KMS-11 (cell line): ENCODE measurements at regions not wholly inside any gene's neighbourhood (a gene's known extent, or its start where the extent isn't known, plus 50 kb on each side); places are given as distances from the start of the nearest gene placed in this dataset.

ENCODE experiments used
- H2AFZ ChIP-seq: fragments of 200-600 bp; sonication (generic); 2 replicates; pipeline ENCODE4 v1.6.1; 2016; ENCODE audit warnings: antibody characterized with exemption, mixed run types, low read depth
- H3K27ac ChIP-seq: fragments of 200-600 bp; sonication (generic); 2 replicates; pipeline ENCODE4 v1.6.1; 2016; ENCODE audit warnings: mild to moderate bottlenecking, mixed run types
- H3K27me3 ChIP-seq: fragments of 200-600 bp; sonication (generic); 2 replicates; pipeline ENCODE4 v1.6.1; 2017; ENCODE audit warnings: mild to moderate bottlenecking, low read depth, mixed run types, moderate library complexity; ENCODE audit not compliant: insufficient read depth
- H3K36me3 ChIP-seq: fragments of 200-600 bp; sonication (generic); 2 replicates; pipeline ENCODE4 v1.6.1; 2017; ENCODE audit warnings: mild to moderate bottlenecking, mixed run types; ENCODE audit not compliant: insufficient read depth
- H3K4me1 ChIP-seq: fragments of 200-600 bp; sonication (generic); 2 replicates; pipeline ENCODE4 v1.6.1; 2016; ENCODE audit warnings: mild to moderate bottlenecking, low read depth, mixed run types; ENCODE audit not compliant: poor library complexity, severe bottlenecking
- H3K4me2 ChIP-seq: fragments of 200-600 bp; sonication (generic); 2 replicates; pipeline ENCODE4 v1.7.0; 2016; ENCODE audit warnings: mild to moderate bottlenecking, mixed run types
- H3K4me3 ChIP-seq: fragments of 200-600 bp; sonication (generic); IDR thresholded peaks from 2 replicates; pipeline ENCODE4 v1.6.1; 2017; ENCODE audit warnings: low read depth, low read length, mixed read lengths; ENCODE audit not compliant: insufficient read depth
- H3K79me2 ChIP-seq: fragments of 200-600 bp; sonication (generic); 2 replicates; pipeline ENCODE4 v1.6.1; 2016; ENCODE audit warnings: low read depth, mixed run types; ENCODE audit not compliant: insufficient read depth
- H3K9ac ChIP-seq: fragments of 200-600 bp; sonication (generic); 2 replicates; pipeline ENCODE4 v1.6.1; 2016; ENCODE audit warnings: mild to moderate bottlenecking, mixed run types
- H4K20me1 ChIP-seq: fragments of 200-600 bp; sonication (generic); 2 replicates; pipeline ENCODE4 v1.6.1; 2016; ENCODE audit warnings: mild to moderate bottlenecking, mixed run types; ENCODE audit not compliant: insufficient read depth
- CTCF ChIP-seq: fragments of 200-600 bp; sonication (generic); conservative IDR thresholded peaks from 2 replicates; pipeline ENCODE4 v1.6.1; 2017; ENCODE audit warnings: low read depth, mild to moderate bottlenecking, antibody characterized with exemption, low read length, moderate library complexity, mixed read lengths

DNA sequence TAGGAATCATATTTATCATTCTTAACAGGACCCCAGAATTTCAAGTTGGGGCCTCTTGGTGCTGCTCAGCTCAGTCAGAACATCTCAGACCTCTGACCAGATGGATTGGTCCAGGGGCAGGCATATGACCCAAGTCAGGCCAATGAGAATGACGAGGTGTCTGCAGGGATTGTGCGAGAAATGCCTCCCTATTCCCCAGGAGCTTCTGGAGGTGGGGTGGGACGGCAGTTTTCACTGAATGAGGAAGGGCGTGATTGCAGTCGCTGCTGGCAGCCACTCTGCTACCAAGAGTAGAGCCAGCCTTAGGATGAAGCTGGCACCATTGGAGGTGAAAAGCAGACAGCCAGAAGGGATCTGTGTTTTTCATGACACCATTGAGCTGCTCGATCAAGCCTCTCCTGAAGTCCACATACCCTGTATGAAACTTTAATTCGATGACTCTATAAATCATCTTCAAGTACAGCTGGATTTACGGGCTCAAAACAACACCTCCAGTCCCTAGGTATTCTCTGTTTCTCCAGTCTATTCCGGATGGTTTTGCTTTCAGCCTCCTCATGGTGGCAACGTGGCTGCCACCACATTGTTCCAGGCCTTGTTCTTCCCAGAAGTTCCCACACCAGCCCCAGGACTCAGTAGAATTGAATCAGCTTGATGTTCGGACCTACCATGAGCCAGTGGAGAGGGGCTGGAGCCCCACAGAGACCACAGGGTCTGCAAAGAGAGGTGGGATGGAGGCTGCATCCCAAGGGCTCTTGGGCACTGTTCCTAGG is 70.2 kb upstream of the ADAMTS2 start:
- H3K4me1 ChIP-seq = no peaks in the 10 kb centered on the region
- no peak for TF ChIP-seq CTCF
- H3K4me2 ChIP-seq = no peak overlapping the region
- H3K27ac ChIP-seq = no peak overlapping the region
- H3K79me2 ChIP-seq = no peaks in the 10 kb centered on the region
- no peaks in the 10 kb centered on the region for H3K36me3 ChIP-seq
- no peak overlapping the region for H3K9ac ChIP-seq
- H4K20me1 ChIP-seq = no peaks in the 10 kb centered on the region
- no peak overlapping the region for H3K4me3 ChIP-seq
- H3K27me3 ChIP-seq = no peaks in the 10 kb centered on the region
- H2AFZ ChIP-seq = no peak overlapping the region

DNA sequence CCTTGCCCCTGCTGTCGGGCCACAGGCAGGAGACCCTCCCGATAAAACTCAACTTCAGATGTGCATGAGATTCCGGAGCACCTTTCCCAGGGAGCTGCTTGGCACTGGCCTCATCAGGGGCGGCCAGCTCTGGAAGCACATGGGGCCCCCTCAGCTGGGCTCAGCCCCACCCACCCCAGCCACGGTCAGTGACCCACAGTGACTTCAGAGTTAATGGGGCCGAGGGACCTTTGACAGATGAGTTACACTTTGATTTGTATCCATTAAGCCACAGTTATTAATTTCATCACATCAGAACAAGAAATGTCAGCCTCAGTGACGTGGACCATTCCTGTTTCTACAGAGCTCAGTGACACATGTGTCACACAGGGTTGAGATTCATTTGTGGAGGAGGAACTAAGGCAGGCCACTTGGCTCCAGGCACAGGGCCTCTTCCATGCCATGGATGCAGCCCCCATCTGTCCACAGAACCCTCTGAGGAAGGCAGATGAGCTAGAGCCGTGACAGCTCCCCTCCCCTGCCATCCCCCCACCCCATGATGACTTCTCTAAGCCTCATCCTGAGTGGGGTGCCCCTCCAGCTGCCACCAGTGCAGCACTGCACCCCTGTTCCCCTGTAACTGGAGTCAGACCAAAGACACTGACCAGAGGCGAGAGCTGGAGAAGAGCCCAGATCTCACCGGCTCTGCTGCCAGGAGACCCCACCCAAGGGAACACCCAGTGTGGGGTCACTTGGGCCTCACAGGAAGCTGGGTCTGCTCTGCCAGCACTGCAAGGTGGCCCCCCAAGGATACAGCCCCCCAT is 69.4 kb upstream of the ADAMTS2 start:
- no peak overlapping the region for H3K4me3 ChIP-seq
- H3K36me3 ChIP-seq = no peaks in the 10 kb centered on the region

GRCh38 chr5:179413711-179414458 is 68.6 kb upstream of the ADAMTS2 start:
- no peak for TF ChIP-seq CTCF
- Histone ChIP-seq H3K27ac (no peak overlapping the region), H3K36me3 (no peaks in the 10 kb centered on the region), H3K27me3 (no peaks in the 10 kb centered on the region; the same call in 1 of the 2 replicates), H3K79me2 (no peaks in the 10 kb centered on the region), H3K9ac (no peak overlapping the region), H2AFZ (no peak overlapping the region), H4K20me1 (no peaks in the 10 kb centered on the region), H3K4me2 (no peak overlapping the region), H3K4me3 (no peak overlapping the region), H3K4me1 (no peaks in the 10 kb centered on the region)

More for the DNA sequence above, 69.4 kb upstream of the ADAMTS2 start:
- Histone ChIP-seq H4K20me1 (no peaks in the 10 kb centered on the region), H3K4me2 (no peak overlapping the region), H3K27me3 (no peaks in the 10 kb centered on the region; the same call in 1 of the 2 replicates), H3K79me2 (no peaks in the 10 kb centered on the region), H3K4me1 (no peaks in the 10 kb centered on the region), H3K27ac (no peak overlapping the region), H3K9ac (no peak overlapping the region), H2AFZ (no peak overlapping the region)
- TF ChIP-seq CTCF = no peak

GRCh38 chr5:179413086-179413690 is 67.9 kb upstream of the ADAMTS2 start:
- H3K4me3 ChIP-seq = no peak overlapping the region
- H3K27ac ChIP-seq = no peak overlapping the region
- H3K4me1 ChIP-seq = no peaks in the 10 kb centered on the region
- H3K36me3 ChIP-seq = no peaks in the 10 kb centered on the region
- no peaks in the 10 kb centered on the region for H3K79me2 ChIP-seq
- H3K27me3 ChIP-seq = no peaks in the 10 kb centered on the region; the same call in 1 of the 2 replicates
- no peak overlapping the region for H3K9ac ChIP-seq
- H4K20me1 ChIP-seq = no peaks in the 10 kb centered on the region
- H3K4me2 ChIP-seq = no peak overlapping the region
- TF ChIP-seq CTCF = no peak
- H2AFZ ChIP-seq = no peak overlapping the region
